Spinal cord (tissue), 9 donors: ENCODE measurements at regions not wholly inside any gene's neighbourhood (a gene's known extent, or its start where the extent isn't known, plus 50 kb on each side); places are given as distances from the start of the nearest gene placed in this dataset.

Source experiments
- DNase-seq, 6 donors: peaks; one replicate each; pipeline versions ENCODE4 v3.0.0 to v3.0.0-alpha.2; 2013 to 2015; ENCODE audit warnings: low spot score in 6 of 6, low read depth in 4 of 6
- H3K27ac ChIP-seq: one replicate; pipeline ENCODE4 v1.5.1; 2013; ENCODE audit warnings: low read depth, low read length, control low read depth
- H3K27me3 ChIP-seq: one replicate; pipeline ENCODE4 v1.6.1; 2013; ENCODE audit warnings: low read length; ENCODE audit not compliant: control insufficient read depth, insufficient read depth
- H3K36me3 ChIP-seq: one replicate; pipeline ENCODE4 v1.6.1; 2013; ENCODE audit warnings: low read length; ENCODE audit not compliant: control insufficient read depth, insufficient read depth
- H3K4me1 ChIP-seq: one replicate; pipeline ENCODE4 v1.6.1; 2013; ENCODE audit warnings: low read length; ENCODE audit not compliant: control insufficient read depth, insufficient read depth
- H3K4me3 ChIP-seq: one replicate; pipeline ENCODE4 v1.5.1; 2013; ENCODE audit warnings: low read depth, low read length, control low read depth
- H3K9me3 ChIP-seq: one replicate; pipeline ENCODE4 v1.6.1; 2013; ENCODE audit warnings: low read length; ENCODE audit not compliant: control insufficient read depth, insufficient read depth
- WGBS: methylation state at CpG from one replicate; pipeline ENCODE4 v1.1.5; 2013; ENCODE audit warnings: missing lambda C conversion rate; ENCODE audit not compliant: insufficient coverage; 5-methylcytosine and 5-hydroxymethylcytosine counted together
- donor health status: healthy.

- H3K4me1 ChIP-seq = peaks cover 5% of the 10 kb centered on the region
- DNase-seq = no peak
- H3K27me3 ChIP-seq = no peaks in the 10 kb centered on the region
- no peak overlapping the region for H3K27ac ChIP-seq
- WGBS = no CpG with 5 or more reads among the region's 2 CpGs
- no peak overlapping the region for H3K4me3 ChIP-seq
- no peaks in the 10 kb centered on the region for H3K9me3 ChIP-seq
- no peaks in the 10 kb centered on the region for H3K36me3 ChIP-seq
Measured at GRCh38 chr2:7458066-7458465, 540.9 kb downstream of the RNF144A start.

- Histone ChIP-seq H3K4me3 (no peak overlapping the region), H3K27ac (no peak overlapping the region), H3K4me1 (no peaks in the 10 kb centered on the region), H3K36me3 (no peaks in the 10 kb centered on the region), H3K9me3 (no peaks in the 10 kb centered on the region), H3K27me3 (no peaks in the 10 kb centered on the region)
- WGBS = 80% methylated on average over 1 of the region's 4 CpGs
- DNase-seq = no peak
Measured at GRCh38 chr2:7467782-7468447, 550.7 kb downstream of the RNF144A start.

- H3K4me1 ChIP-seq = no peaks in the 10 kb centered on the region
- no peaks in the 10 kb centered on the region for H3K36me3 ChIP-seq
- H3K4me3 ChIP-seq = no peak overlapping the region
- H3K9me3 ChIP-seq = no peaks in the 10 kb centered on the region
- no CpG with 5 or more reads among the region's 3 CpGs for WGBS
- DNase-seq = no peak
- H3K27me3 ChIP-seq = no peaks in the 10 kb centered on the region
- H3K27ac ChIP-seq = no peak overlapping the region
Measured at GRCh38 chr2:7468448-7468828, 551.2 kb downstream of the RNF144A start.

GRCh38 chr2:7468955-7469354, 551.7 kb downstream of the RNF144A start:
- H3K27ac ChIP-seq = no peak overlapping the region
- no peaks in the 10 kb centered on the region for H3K36me3 ChIP-seq
- no peaks in the 10 kb centered on the region for H3K9me3 ChIP-seq
- 69% methylated on average over 1 of the region's 1 CpG for WGBS
- no peaks in the 10 kb centered on the region for H3K27me3 ChIP-seq
- DNase-seq = peak in 1 of 6 donors; percentile 24
- H3K4me3 ChIP-seq = no peak overlapping the region
- H3K4me1 ChIP-seq = no peaks in the 10 kb centered on the region

- 100% methylated on average over 1 of the region's 2 CpGs for WGBS
- no peaks in the 10 kb centered on the region for H3K4me1 ChIP-seq
Measured at GRCh38 chr2:7471185-7471584, 554.0 kb downstream of the RNF144A start.

GRCh38 chr2:7472465-7472864, 555.3 kb downstream of the RNF144A start:
- DNase-seq = peak in 1 of 6 donors; percentile 74
- no peaks in the 10 kb centered on the region for H3K36me3 ChIP-seq
- no peaks in the 10 kb centered on the region for H3K9me3 ChIP-seq
- H3K4me1 ChIP-seq = no peaks in the 10 kb centered on the region
- no peak overlapping the region for H3K27ac ChIP-seq
- no peak overlapping the region for H3K4me3 ChIP-seq
- H3K27me3 ChIP-seq = no peaks in the 10 kb centered on the region
- WGBS = 80% methylated on average over 1 of the region's 2 CpGs

More at GRCh38 chr2:7471185-7471584, 554.0 kb downstream of the RNF144A start:
- no peak overlapping the region for H3K4me3 ChIP-seq
- H3K9me3 ChIP-seq = no peaks in the 10 kb centered on the region
- DNase-seq = no peak
- no peaks in the 10 kb centered on the region for H3K36me3 ChIP-seq
- H3K27ac ChIP-seq = no peak overlapping the region
- no peaks in the 10 kb centered on the region for H3K27me3 ChIP-seq

- Histone ChIP-seq H3K36me3 (no peaks in the 10 kb centered on the region), H3K4me3 (no peak overlapping the region), H3K27me3 (no peaks in the 10 kb centered on the region), H3K9me3 (no peaks in the 10 kb centered on the region), H3K27ac (no peak overlapping the region), H3K4me1 (no peaks in the 10 kb centered on the region)
- WGBS = 65% methylated on average over 2 of the region's 7 CpGs
- peak in 1 of 6 donors; percentile 45 for DNase-seq
Measured at GRCh38 chr2:7473135-7473771, 556.0 kb downstream of the RNF144A start.

- H3K9me3 ChIP-seq = no peaks in the 10 kb centered on the region
- H3K36me3 ChIP-seq = no peaks in the 10 kb centered on the region
Measured at GRCh38 chr2:7476371-7476770, 559.2 kb downstream of the RNF144A start.

GRCh38 chr2:7479603-7480002, 562.4 kb downstream of the RNF144A start:
- Histone ChIP-seq H3K4me3 (no peak overlapping the region), H3K27me3 (no peaks in the 10 kb centered on the region), H3K36me3 (no peaks in the 10 kb centered on the region), H3K27ac (no peak overlapping the region), H3K4me1 (no peaks in the 10 kb centered on the region), H3K9me3 (peaks cover 4% of the 10 kb centered on the region)
- DNase-seq = no peak

More at GRCh38 chr2:7476371-7476770, 559.2 kb downstream of the RNF144A start:
- Histone ChIP-seq H3K27ac (no peak overlapping the region), H3K27me3 (no peaks in the 10 kb centered on the region), H3K4me1 (no peaks in the 10 kb centered on the region), H3K4me3 (no peak overlapping the region)
- no peak for DNase-seq

GRCh38 chr2:7480431-7480830, 563.2 kb downstream of the RNF144A start:
- H3K4me1 ChIP-seq = no peaks in the 10 kb centered on the region
- H3K27me3 ChIP-seq = no peaks in the 10 kb centered on the region
- H3K9me3 ChIP-seq = peaks cover 4% of the 10 kb centered on the region
- no peak overlapping the region for H3K27ac ChIP-seq
- H3K4me3 ChIP-seq = no peak overlapping the region
- DNase-seq = no peak
- no peaks in the 10 kb centered on the region for H3K36me3 ChIP-seq
